H1 (cell line): ENCODE measurements at regions not wholly inside any gene's neighbourhood (a gene's known extent, or its start where the extent isn't known, plus 50 kb on each side); places are given as distances from the start of the nearest gene placed in this dataset.

Experiments
- ATF2 ChIP-seq: IDR thresholded peaks from 2 replicates; pipeline ENCODE4 v1.6.1; 2012; ENCODE audit warnings: low read length, inconsistent platforms
- CHD7 ChIP-seq: fragments of 300-600 bp; sonication (generic); IDR thresholded peaks from 2 replicates; pipeline ENCODE4 v1.7.1; 2012; ENCODE audit warnings: low read length, moderate library complexity, mild to moderate bottlenecking, inconsistent platforms; ENCODE audit not compliant: insufficient replicate concordance
- JUND ChIP-seq: IDR thresholded peaks from 2 replicates; pipeline ENCODE4 v1.6.1; 2011; ENCODE audit warnings: mild to moderate bottlenecking, improper control_type of control experiment, low read length
- NANOG ChIP-seq: IDR thresholded peaks from 2 replicates; pipeline ENCODE4 v1.6.1; 2011; ENCODE audit warnings: low read length, low read depth, mild to moderate bottlenecking, inconsistent platforms; ENCODE audit not compliant: insufficient read depth, poor library complexity, severe bottlenecking
- TAF1 ChIP-seq: IDR thresholded peaks from 2 replicates; pipeline ENCODE4 v1.6.1; 2011; ENCODE audit warnings: mild to moderate bottlenecking, low read depth, low read length

- no peak for TF ChIP-seq CHD7
- TF ChIP-seq ATF2: no peak
- no peak for TF ChIP-seq TAF1
- no peak for TF ChIP-seq JUND
- TF ChIP-seq NANOG: no peak
These were observed 139.9 kb upstream of the G2E3 start (continued) for GRCh38 chr14:30419037-30419436.
